K562 (cell line): ENCODE measurements at regions not wholly inside any gene's neighbourhood (a gene's known extent, or its start where the extent isn't known, plus 50 kb on each side); places are given as distances from the start of the nearest gene placed in this dataset.
"Not testable (repeated sequence)": the region's sequence is repeated elsewhere in the genome, so short reads cannot be mapped to it uniquely, and the experiment has no call there.

Experiments
- MEF2D ChIP-seq: conservative IDR thresholded peaks from 2 replicates; pipeline ENCODE4 v1.6.1; 2016; ENCODE audit warnings: low read depth, missing genetic modification characterization, missing compliant biosample characterization
- RHOXF2B ChIP-seq: fragments of 250-450 bp; sonication (Bioruptor Pico); conservative IDR thresholded peaks from 2 replicates; pipeline ENCODE4 v1.5.1; 2021
- SNIP1 ChIP-seq: fragments of 450-650 bp; IDR thresholded peaks from 2 replicates; pipeline ENCODE4 v1.7.1; 2017; ENCODE audit warnings: low read depth, mild to moderate bottlenecking
- ZBTB26 ChIP-seq: fragments of 450-650 bp; formaldehyde crosslinking; IDR thresholded peaks from 2 replicates; pipeline ENCODE4 v1.4.0; 2022; ENCODE audit warnings: missing genetic modification characterization
- ZNF232 ChIP-seq: sonication (generic); formaldehyde crosslinking; IDR thresholded peaks from 2 replicates; pipeline ENCODE4 v1.8.0; 2022; ENCODE audit warnings: mild to moderate bottlenecking, missing genetic modification reagents

- TF ChIP-seq RHOXF2B (CRISPR knock-in tag); SNIP1; MEF2D; ZNF232; ZBTB26 (CRISPR knock-in tag): not testable (repeated sequence)
Measured at GRCh38 chr4:116151371-116151770, 934.0 kb downstream of the TRAM1L1 start.
